Peyer's patch (tissue), 4 donors: ENCODE measurements at regions not wholly inside any gene's neighbourhood (a gene's known extent, or its start where the extent isn't known, plus 50 kb on each side); places are given as distances from the start of the nearest gene placed in this dataset.

Experiments used
- POLR2A ChIP-seq, 2 donors: fragments of 450-650 bp; IDR thresholded peaks; one replicate each; pipeline ENCODE4 v1.5.1; 2017; ENCODE audit warnings: antibody characterized with exemption in 2 of 2, mild to moderate bottlenecking in 2 of 2, moderate library complexity in 2 of 2
- TF ChIP-seq, protein P1 (sequence below), 6 experiments: fragments of 450-650 bp in 4 of 6; fragments of 200-600 bp in 2 of 6; sonication (generic) in 1 of 6; IDR thresholded peaks; one replicate each; pipeline ENCODE4 v1.5.1; 2017 to 2019; ENCODE audit warnings: antibody characterized with exemption in 6 of 6, mild to moderate bottlenecking in 3 of 6, moderate library complexity in 1 of 6

DNA sequence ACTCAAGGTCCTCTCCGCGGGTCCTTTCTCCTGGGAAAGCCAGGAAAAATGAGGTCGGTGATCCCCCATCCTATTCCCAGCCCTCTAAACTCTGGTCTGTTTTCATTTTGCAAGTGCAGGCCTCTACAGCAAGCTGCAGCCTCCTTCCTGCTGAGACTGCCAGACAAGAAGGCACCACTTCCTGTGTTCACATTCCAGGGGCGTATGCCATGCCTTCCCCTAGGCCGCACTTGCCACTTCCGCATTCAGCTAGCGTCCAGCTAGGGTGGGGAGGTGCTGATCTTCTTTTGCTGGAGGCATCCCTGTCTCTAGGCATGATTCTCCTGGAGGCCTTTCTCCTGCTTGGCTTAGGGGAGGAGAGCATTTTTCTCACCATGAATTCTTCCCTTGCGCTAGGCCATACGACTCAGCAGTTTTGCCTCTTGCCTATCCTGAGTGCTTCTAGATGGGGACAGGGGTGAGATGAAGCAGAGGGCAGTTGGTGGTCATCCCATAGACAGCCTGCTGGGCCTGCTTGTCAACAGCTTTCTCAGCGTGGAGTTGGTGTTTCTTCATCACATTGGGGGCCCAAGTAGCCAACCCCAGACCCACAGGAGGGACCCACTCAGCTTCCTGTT is 328.9 kb downstream of the RPS24 start:
- TF ChIP-seq POLR2A (IDR thresholded peaks at IDR 0.05): no peak
- TF ChIP-seq, protein P1, sequence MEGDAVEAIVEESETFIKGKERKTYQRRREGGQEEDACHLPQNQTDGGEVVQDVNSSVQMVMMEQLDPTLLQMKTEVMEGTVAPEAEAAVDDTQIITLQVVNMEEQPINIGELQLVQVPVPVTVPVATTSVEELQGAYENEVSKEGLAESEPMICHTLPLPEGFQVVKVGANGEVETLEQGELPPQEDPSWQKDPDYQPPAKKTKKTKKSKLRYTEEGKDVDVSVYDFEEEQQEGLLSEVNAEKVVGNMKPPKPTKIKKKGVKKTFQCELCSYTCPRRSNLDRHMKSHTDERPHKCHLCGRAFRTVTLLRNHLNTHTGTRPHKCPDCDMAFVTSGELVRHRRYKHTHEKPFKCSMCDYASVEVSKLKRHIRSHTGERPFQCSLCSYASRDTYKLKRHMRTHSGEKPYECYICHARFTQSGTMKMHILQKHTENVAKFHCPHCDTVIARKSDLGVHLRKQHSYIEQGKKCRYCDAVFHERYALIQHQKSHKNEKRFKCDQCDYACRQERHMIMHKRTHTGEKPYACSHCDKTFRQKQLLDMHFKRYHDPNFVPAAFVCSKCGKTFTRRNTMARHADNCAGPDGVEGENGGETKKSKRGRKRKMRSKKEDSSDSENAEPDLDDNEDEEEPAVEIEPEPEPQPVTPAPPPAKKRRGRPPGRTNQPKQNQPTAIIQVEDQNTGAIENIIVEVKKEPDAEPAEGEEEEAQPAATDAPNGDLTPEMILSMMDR (IDR thresholded peaks at IDR 0.05): no peak
